ENCODE measurements at regions not wholly inside any gene's neighbourhood (a gene's known extent, or its start where the extent isn't known, plus 50 kb on each side); places are given as distances from the start of the nearest gene placed in this dataset.
A peak's percentile ranks its signal among the peaks of the same experiment; 100 is the strongest.

- TF ChIP-seq CTCF (IDR thresholded peaks at IDR 0.05; ENCODE audit: low read depth, low read length) (no peak), EZH2phosphoT487 (IDR thresholded peaks at IDR 0.05; ENCODE audit: low read depth) (no peak)
- no peak overlapping the region for H2AFZ ChIP-seq (ENCODE audit: low read depth, low read length)
- no peaks in the 10 kb centered on the region for H3K79me2 ChIP-seq (ENCODE audit: low read length)
- H3K4me2 ChIP-seq (ENCODE audit: low read length), result no peak overlapping the region
- H3K9ac ChIP-seq (ENCODE audit: low read length), result no peak overlapping the region
- no peaks in the 10 kb centered on the region for H3K9me3 ChIP-seq (ENCODE audit: insufficient read depth, low read length)
- H3K36me3 ChIP-seq (replicated peaks; ENCODE audit: low read depth, low read length), result no peaks in the 10 kb centered on the region
- peaks cover 18% of the 10 kb centered on the region for H3K27me3 ChIP-seq (ENCODE audit: low read depth, low read length)
- H3K4me3 ChIP-seq (ENCODE audit: low read length), result no peak overlapping the region
- no peak overlapping the region for H3K27ac ChIP-seq (ENCODE audit: low read length)
- no peaks in the 10 kb centered on the region for H4K20me1 ChIP-seq (ENCODE audit: insufficient read depth, low read length)
- H3K4me1 ChIP-seq (ENCODE audit: low read length), result peaks cover 5% of the 10 kb centered on the region
Measured at GRCh38 chr12:98151984-98152383, 363.4 kb upstream of the TMPO start.

GRCh38 chr12:98154850-98155249, 360.5 kb upstream of the TMPO start:
- TF ChIP-seq CTCF (IDR thresholded peaks at IDR 0.05; ENCODE audit: low read depth, low read length) (peak; percentile 36), EZH2phosphoT487 (IDR thresholded peaks at IDR 0.05; ENCODE audit: low read depth) (no peak)
- Histone ChIP-seq H3K4me3 (ENCODE audit: low read length) (no peak overlapping the region), H3K9me3 (ENCODE audit: insufficient read depth, low read length) (no peaks in the 10 kb centered on the region), H4K20me1 (ENCODE audit: insufficient read depth, low read length) (no peaks in the 10 kb centered on the region), H3K4me2 (ENCODE audit: low read length) (no peak overlapping the region), H3K36me3 (replicated peaks; ENCODE audit: low read depth, low read length) (no peaks in the 10 kb centered on the region), H3K9ac (ENCODE audit: low read length) (no peak overlapping the region), H3K79me2 (ENCODE audit: low read length) (no peaks in the 10 kb centered on the region), H2AFZ (ENCODE audit: low read depth, low read length) (no peak overlapping the region), H3K27ac (ENCODE audit: low read length) (no peak overlapping the region), H3K4me1 (ENCODE audit: low read length) (peaks cover 5% of the 10 kb centered on the region), H3K27me3 (ENCODE audit: low read depth, low read length) (peaks cover 18% of the 10 kb centered on the region; the same call in 1 of the 2 replicates)

- H2AFZ ChIP-seq (ENCODE audit: low read depth, low read length), result no peak overlapping the region
- H3K27me3 ChIP-seq (ENCODE audit: low read depth, low read length), result peaks cover 18% of the 10 kb centered on the region
- no peaks in the 10 kb centered on the region for H3K9me3 ChIP-seq (ENCODE audit: insufficient read depth, low read length)
- H3K4me2 ChIP-seq (ENCODE audit: low read length), result no peak overlapping the region
- no peak for TF ChIP-seq CTCF (IDR thresholded peaks at IDR 0.05; ENCODE audit: low read depth, low read length)
- TF ChIP-seq EZH2phosphoT487 (IDR thresholded peaks at IDR 0.05; ENCODE audit: low read depth), result no peak
- no peak overlapping the region for H3K27ac ChIP-seq (ENCODE audit: low read length)
- no peaks in the 10 kb centered on the region for H3K36me3 ChIP-seq (replicated peaks; ENCODE audit: low read depth, low read length)
- no peaks in the 10 kb centered on the region for H3K79me2 ChIP-seq (ENCODE audit: low read length)
- peaks cover 5% of the 10 kb centered on the region for H3K4me1 ChIP-seq (ENCODE audit: low read length)
- no peak overlapping the region for H3K4me3 ChIP-seq (ENCODE audit: low read length)
- no peak overlapping the region for H3K9ac ChIP-seq (ENCODE audit: low read length)
- no peaks in the 10 kb centered on the region for H4K20me1 ChIP-seq (ENCODE audit: insufficient read depth, low read length)
Measured at GRCh38 chr12:98156697-98157096, 358.7 kb upstream of the TMPO start.

GRCh38 chr12:98162906-98163678, 352.3 kb upstream of the TMPO start:
- TF ChIP-seq CTCF (IDR thresholded peaks at IDR 0.05; ENCODE audit: low read depth, low read length) (no peak), EZH2phosphoT487 (IDR thresholded peaks at IDR 0.05; ENCODE audit: low read depth) (no peak)
- peaks cover 11% of the 10 kb centered on the region; the same call in 1 of the 2 replicates for H3K27me3 ChIP-seq (ENCODE audit: low read depth, low read length)
- no peaks in the 10 kb centered on the region for H3K79me2 ChIP-seq (ENCODE audit: low read length)

More at GRCh38 chr12:98162906-98163678, 352.3 kb upstream of the TMPO start:
- H3K4me3 ChIP-seq (ENCODE audit: low read length), result no peak overlapping the region
- H2AFZ ChIP-seq (ENCODE audit: low read depth, low read length), result no peak overlapping the region
- no peak overlapping the region for H3K27ac ChIP-seq (ENCODE audit: low read length)
- no peaks in the 10 kb centered on the region for H4K20me1 ChIP-seq (ENCODE audit: insufficient read depth, low read length)
- no peaks in the 10 kb centered on the region for H3K9me3 ChIP-seq (ENCODE audit: insufficient read depth, low read length)
- H3K4me1 ChIP-seq (ENCODE audit: low read length), result no peaks in the 10 kb centered on the region
- no peak overlapping the region for H3K9ac ChIP-seq (ENCODE audit: low read length)
- H3K4me2 ChIP-seq (ENCODE audit: low read length), result no peak overlapping the region
- no peaks in the 10 kb centered on the region for H3K36me3 ChIP-seq (replicated peaks; ENCODE audit: low read depth, low read length)

Data from OCI-LY3 (cell line).